H1 (cell line): ENCODE measurements at regions not wholly inside any gene's neighbourhood (a gene's known extent, or its start where the extent isn't known, plus 50 kb on each side); places are given as distances from the start of the nearest gene placed in this dataset.

Experiments
- CTCF ChIA-PET: fragments of 300-600 bp; sonication (Branson Sonifier 250); formaldehyde crosslinking; loops from one replicate; lab custom pipeline; 2021; ENCODE audit not compliant: partially characterized antibody; lab: Charles Lee
- POLR2A ChIA-PET: fragments of 300-600 bp; sonication (Branson Sonifier 250); formaldehyde crosslinking; loops from one replicate; lab custom pipeline; 2021; ENCODE audit warnings: inconsistent platforms; ENCODE audit not compliant: partially characterized antibody; lab: Charles Lee
- DNase-seq, 2 experiments: peaks; one replicate each; pipeline versions ENCODE4 v3.0.0 to v3.0.0-alpha.2; 2010 to 2022; ENCODE audit warnings: low spot score in 2 of 2, low read depth in 1 of 2, mixed read lengths in 1 of 2
- FAIRE-seq: peaks from 2 replicates; lab custom pipeline; 2011; peaks lifted over from hg19 to GRCh38; lab: Jason Lieb, UNC
- H2AFZ ChIP-seq: 2 replicates; pipeline ENCODE4 v1.8.1; 2012; ENCODE audit warnings: low read length, inconsistent platforms
- H2AK5ac ChIP-seq: 2 replicates; pipeline ENCODE4 v1.6.1; 2013; ENCODE audit warnings: low read depth, low read length
- H2BK120ac ChIP-seq: replicated peaks from 2 replicates; pipeline ENCODE3; 2013; ENCODE audit warnings: low read depth, low read length, inconsistent platforms
- H2BK12ac ChIP-seq: 2 replicates; pipeline ENCODE4 v1.6.1; 2013; ENCODE audit warnings: low read depth, low read length
- H2BK15ac ChIP-seq: 2 replicates; pipeline ENCODE4 v1.6.1; 2013; ENCODE audit warnings: low read length
- H2BK20ac ChIP-seq: 2 replicates; pipeline ENCODE4 v1.6.1; 2013; ENCODE audit warnings: low read length
- H2BK5ac ChIP-seq: 2 replicates; pipeline ENCODE4 v1.6.1; 2013; ENCODE audit warnings: low read depth, low read length
- H3K14ac ChIP-seq: 2 replicates; pipeline ENCODE4 v1.6.1; 2013; ENCODE audit warnings: inconsistent platforms; ENCODE audit not compliant: insufficient read length
- H3K18ac ChIP-seq: 2 replicates; pipeline ENCODE4 v1.6.1; 2013; ENCODE audit warnings: low read length; ENCODE audit errors: extremely low read depth
- H3K23ac ChIP-seq: 2 replicates; pipeline ENCODE4 v1.6.1; 2013; ENCODE audit warnings: inconsistent platforms; ENCODE audit not compliant: insufficient read length
- H3K23me2 ChIP-seq: 2 replicates; pipeline ENCODE4 v1.6.1; 2013; ENCODE audit warnings: low read depth, low read length
- H3K27ac ChIP-seq: 2 replicates; pipeline ENCODE4 v1.6.1; 2011; ENCODE audit warnings: low read depth, low read length, inconsistent platforms
- H3K27me3 ChIP-seq, 4 experiments: replicated peaks in 1 of 4; 1 replicate in 1 of 4; 2 replicates in 3 of 4; pipeline versions ENCODE4 v1.6.1 to v1.8.1; 2011 to 2013; ENCODE audit warnings: low read length in 3 of 4, mild to moderate bottlenecking in 3 of 4, inconsistent platforms in 2 of 4, mixed read lengths in 2 of 4, moderate library complexity in 1 of 4; ENCODE audit not compliant: control insufficient read depth in 3 of 4, insufficient read depth in 3 of 4; ENCODE audit errors: extremely low read depth in 1 of 4
- H3K36me3 ChIP-seq, 4 experiments: 2 replicates each; pipeline versions ENCODE4 v1.6.1 to v1.8.1; 2011 to 2013; ENCODE audit warnings: mild to moderate bottlenecking in 4 of 4, low read length in 3 of 4, moderate library complexity in 2 of 4, control low read depth in 1 of 4, inconsistent platforms in 1 of 4; ENCODE audit not compliant: insufficient read depth in 4 of 4, control insufficient read depth in 2 of 4
- H3K4ac ChIP-seq: replicated peaks from 2 replicates; pipeline ENCODE3; 2013; ENCODE audit warnings: low read length, low read depth, mixed read lengths, inconsistent platforms; ENCODE audit not compliant: insufficient read length
- H3K4me1 ChIP-seq, 4 experiments: replicated peaks in 1 of 4; 1 replicate in 1 of 4; 2 replicates in 3 of 4; pipeline versions ENCODE4 v1.6.1 to v1.8.1; 2011 to 2013; ENCODE audit warnings: low read length in 3 of 4, inconsistent platforms in 2 of 4, mixed read lengths in 1 of 4; ENCODE audit not compliant: insufficient read depth in 4 of 4, control insufficient read depth in 3 of 4
- H3K4me2 ChIP-seq, 2 experiments: 2 replicates each; pipeline versions ENCODE4 v1.6.1 to v1.8.1; 2011 to 2013; ENCODE audit warnings: low read depth in 2 of 2, low read length in 2 of 2, control low read depth in 1 of 2, inconsistent platforms in 1 of 2, mild to moderate bottlenecking in 1 of 2; ENCODE audit not compliant: insufficient read depth in 1 of 2
- H3K4me3 ChIP-seq, 4 experiments: fragments of 200-600, 300-600 bp in 1 of 4; sonication (generic), shearing (Covaris generic), sonication (Bioruptor Twin) in 1 of 4; 2 replicates each; pipeline versions ENCODE4 v1.5.1 to v1.8.1; 2011 to 2016; ENCODE audit warnings: low read length in 4 of 4, low read depth in 3 of 4, control low read depth in 2 of 4, inconsistent platforms in 2 of 4, mild to moderate bottlenecking in 2 of 4, mixed read lengths in 1 of 4, moderate library complexity in 1 of 4; ENCODE audit not compliant: insufficient read depth in 2 of 4; ENCODE audit errors: extremely low read depth in 1 of 4
- H3K56ac ChIP-seq: replicated peaks from 2 replicates; pipeline ENCODE3; 2013; ENCODE audit warnings: low read depth, mild to moderate bottlenecking, mixed read lengths, low read length, inconsistent platforms; ENCODE audit not compliant: insufficient read length
- H3K79me1 ChIP-seq: 2 replicates; pipeline ENCODE4 v1.6.1; 2013; ENCODE audit warnings: low read depth, low read length, control low read depth
- H3K79me2 ChIP-seq, 2 experiments: 2 replicates each; pipeline versions ENCODE4 v1.6.1 to v1.8.1; 2012 to 2013; ENCODE audit warnings: low read length in 2 of 2, mild to moderate bottlenecking in 2 of 2, inconsistent platforms in 1 of 2; ENCODE audit not compliant: insufficient read depth in 2 of 2, control insufficient read depth in 1 of 2
- H3K9ac ChIP-seq, 4 experiments: replicated peaks in 1 of 4; 1 replicate in 1 of 4; 2 replicates in 3 of 4; pipeline versions ENCODE4 v1.6.1 to v1.8.1; 2011 to 2013; ENCODE audit warnings: low read depth in 3 of 4, low read length in 3 of 4, control low read depth in 2 of 4, mild to moderate bottlenecking in 2 of 4, moderate library complexity in 2 of 4, inconsistent platforms in 1 of 4; ENCODE audit errors: extremely low read depth in 1 of 4
- H3K9me3 ChIP-seq, 2 experiments: 2 replicates each; pipeline versions ENCODE4 v1.6.1 to v1.8.1; 2012 to 2013; ENCODE audit warnings: mild to moderate bottlenecking in 2 of 2, moderate library complexity in 2 of 2, control low read depth in 1 of 2, inconsistent platforms in 1 of 2, low read depth in 1 of 2, low read length in 1 of 2, mixed read lengths in 1 of 2; ENCODE audit not compliant: insufficient read depth in 2 of 2
- H4K20me1 ChIP-seq, 2 experiments: replicated peaks in 1 of 2; 2 replicates each; pipeline versions ENCODE3 to v1.8.1; 2011 to 2013; ENCODE audit warnings: inconsistent platforms in 2 of 2, low read length in 2 of 2, mild to moderate bottlenecking in 1 of 2; ENCODE audit not compliant: insufficient read depth in 2 of 2, control insufficient read depth in 1 of 2
- H4K5ac ChIP-seq: 2 replicates; pipeline ENCODE4 v1.6.1; 2013; ENCODE audit warnings: low read length, low read depth, mixed read lengths, inconsistent platforms; ENCODE audit not compliant: insufficient read length
- H4K8ac ChIP-seq: 2 replicates; pipeline ENCODE4 v1.8.0; 2013; ENCODE audit warnings: mild to moderate bottlenecking, moderate library complexity, low read length, inconsistent platforms; ENCODE audit not compliant: insufficient read depth; ENCODE audit errors: extremely low read depth
- H4K91ac ChIP-seq: replicated peaks from 2 replicates; pipeline ENCODE3; 2013; ENCODE audit warnings: low read length, mixed read lengths, inconsistent platforms; ENCODE audit not compliant: insufficient read length
- BRCA1 ChIP-seq: IDR thresholded peaks from 2 replicates; pipeline ENCODE4 v1.6.1; 2012; ENCODE audit warnings: low read depth, low read length, improper control_type of control experiment
- GTF2F1 ChIP-seq: IDR thresholded peaks from 2 replicates; pipeline ENCODE4 v1.6.1; 2012; ENCODE audit warnings: low read depth, low read length, improper control_type of control experiment, borderline replicate concordance
- NRF1 ChIP-seq: IDR thresholded peaks from 2 replicates; pipeline ENCODE4 v1.6.1; 2011; ENCODE audit warnings: mild to moderate bottlenecking, low read depth, low read length, improper control_type of control experiment
- RBBP5 ChIP-seq: IDR thresholded peaks from 2 replicates; pipeline ENCODE4 v1.7.1; 2012; ENCODE audit warnings: low read depth, mild to moderate bottlenecking, inconsistent platforms, low read length, moderate library complexity, borderline replicate concordance
- SIRT6 ChIP-seq: IDR thresholded peaks from one replicate; pipeline ENCODE4 v1.7.1; 2012; ENCODE audit warnings: low read length, inconsistent platforms
- YY1 ChIP-seq: IDR thresholded peaks from 2 replicates; pipeline ENCODE4 v1.6.1; 2011; ENCODE audit warnings: low read depth, mild to moderate bottlenecking, low read length
- WGBS, 2 experiments: shearing (Covaris generic) in 1 of 2; methylation state at CpG; one replicate each; pipeline versions ENCODE4 v1.1.6 to v1.1.7; 2013 to 2015; ENCODE audit warnings: low lambda C conversion rate in 2 of 2, mixed read lengths in 2 of 2, inconsistent platforms in 1 of 2, low coverage in 1 of 2, missing lambda C conversion rate in 1 of 2; ENCODE audit not compliant: insufficient replicate concordance in 2 of 2, insufficient coverage in 1 of 2, insufficient read length in 1 of 2; ENCODE audit errors: extremely low coverage in 1 of 2, missing lambda C conversion rate in 1 of 2; 5-methylcytosine and 5-hydroxymethylcytosine counted together

DNA sequence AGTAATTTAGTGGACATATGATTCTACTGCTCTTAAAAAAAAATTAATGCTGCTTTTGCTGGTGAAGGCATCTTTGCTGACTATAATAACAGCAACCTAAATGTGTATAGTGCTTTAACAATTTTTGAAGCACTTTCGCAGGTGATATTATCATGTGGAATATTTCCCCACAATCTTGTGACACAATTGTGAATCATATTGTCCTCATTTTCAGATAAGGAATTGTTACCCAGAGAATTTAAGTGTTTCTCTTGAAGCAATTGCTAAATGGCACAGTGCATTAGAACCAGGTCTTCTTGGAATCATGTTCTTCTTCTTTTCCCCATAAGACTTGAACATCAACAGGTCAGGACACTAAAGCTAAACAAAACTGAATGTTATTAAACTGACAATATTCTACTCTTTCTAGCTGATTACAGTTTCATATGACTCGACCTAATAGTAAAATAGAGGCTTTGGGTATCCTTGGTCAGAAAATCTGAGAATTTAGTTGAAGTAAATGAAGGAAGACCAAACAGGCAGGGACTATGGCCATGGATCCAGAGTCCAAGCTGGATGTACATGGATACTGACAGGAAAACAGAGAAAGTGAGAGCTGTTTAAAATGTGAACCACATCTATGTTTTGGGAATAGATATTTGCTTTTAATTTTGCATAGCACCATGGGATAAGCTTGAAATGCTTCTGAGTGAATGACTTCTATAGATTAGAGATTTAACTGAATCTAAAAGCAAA, 121.8 kb upstream of the SLC35B3 start:
- no peak overlapping the region for H3K56ac ChIP-seq
- H2BK120ac ChIP-seq: no peak overlapping the region
- H3K4me1 ChIP-seq: peaks cover 0 to 2% (median under 1%) of the 10 kb centered on the region in 4 experiments; a peak in 3 of 7 replicates
- no peak overlapping the region for H3K14ac ChIP-seq
- H3K79me2 ChIP-seq: no peaks in the 10 kb centered on the region
- no peak overlapping the region for H2AFZ ChIP-seq
- no peaks in the 10 kb centered on the region for H3K27me3 ChIP-seq
- H2BK20ac ChIP-seq: no peak overlapping the region
- H4K20me1 ChIP-seq: no peaks in the 10 kb centered on the region
- no peak overlapping the region for H3K4me3 ChIP-seq
- DNase-seq (no peak), FAIRE-seq (no peak)
- H2BK12ac ChIP-seq: no peak overlapping the region
- H4K91ac ChIP-seq: no peak overlapping the region
- H3K36me3 ChIP-seq: no peaks in the 10 kb centered on the region
- H2BK5ac ChIP-seq: no peak overlapping the region
- no peaks in the 10 kb centered on the region for H3K9me3 ChIP-seq
- H3K27ac ChIP-seq: no peak overlapping the region
- no peak overlapping the region for H3K9ac ChIP-seq
- no peak overlapping the region for H3K4me2 ChIP-seq
- no peak overlapping the region for H3K18ac ChIP-seq
- H2BK15ac ChIP-seq: no peak overlapping the region
- H3K4ac ChIP-seq: no peak overlapping the region
- WGBS, 2 experiments: 93% methylated on average over 2 of the region's 2 CpGs; no CpG with 5 or more reads in 1 of the 2 experiments
- H4K8ac ChIP-seq: no peak overlapping the region
- ChIA-PET CTCF (interaction anchor here (1.0 kb wide), 1 partner anchor 10 kb away, joined by 4 read pairs; no protein-coding TSS in a partner anchor), POLR2A (no interaction called here)
- H3K23me2 ChIP-seq: no peaks in the 10 kb centered on the region
- H4K5ac ChIP-seq: no peak overlapping the region
- no peak overlapping the region for H2AK5ac ChIP-seq
- no peak overlapping the region for H3K23ac ChIP-seq
- no peaks in the 10 kb centered on the region for H3K79me1 ChIP-seq
- no peak for TF ChIP-seq BRCA1
- TF ChIP-seq SIRT6: no peak
- TF ChIP-seq YY1: no peak
- TF ChIP-seq NRF1: no peak
- TF ChIP-seq RBBP5: no peak
- TF ChIP-seq GTF2F1: no peak
